Activated naive CD8-positive, alpha-beta T cell (primary cell): ENCODE measurements at regions not wholly inside any gene's neighbourhood (a gene's known extent, or its start where the extent isn't known, plus 50 kb on each side); places are given as distances from the start of the nearest gene placed in this dataset.

Experiments used
- H3K27ac Mint-ChIP-seq: one replicate; pipeline ENCODE4 v1.8.0; 2021; ENCODE audit warnings: mixed read lengths
- H3K27me3 Mint-ChIP-seq: one replicate; pipeline ENCODE4 v1.8.0; 2021; ENCODE audit warnings: mixed read lengths
- H3K36me3 Mint-ChIP-seq: one replicate; pipeline ENCODE4 v1.8.0; 2021; ENCODE audit warnings: mixed read lengths
- H3K4me1 Mint-ChIP-seq: one replicate; pipeline ENCODE4 v1.8.0; 2021; ENCODE audit warnings: low read depth, mixed read lengths
- H3K4me3 Mint-ChIP-seq: one replicate; pipeline ENCODE4 v1.8.0; 2021; ENCODE audit warnings: mild to moderate bottlenecking, mixed read lengths
- H3K9me3 Mint-ChIP-seq: one replicate; pipeline ENCODE4 v1.8.0; 2021; ENCODE audit warnings: low read depth, mixed read lengths

GRCh38 chr6:23371132-23371915 is 754.7 kb upstream of the NRSN1 start:
- H3K27me3 Mint-ChIP-seq = no peaks in the 10 kb centered on the region
- no peak overlapping the region for H3K27ac Mint-ChIP-seq
- no peak overlapping the region for H3K4me3 Mint-ChIP-seq
- H3K36me3 Mint-ChIP-seq = no peaks in the 10 kb centered on the region
- no peaks in the 10 kb centered on the region for H3K9me3 Mint-ChIP-seq
- H3K4me1 Mint-ChIP-seq = no peaks in the 10 kb centered on the region

GRCh38 chr6:23377830-23378229 is 748.2 kb upstream of the NRSN1 start:
- no peaks in the 10 kb centered on the region for H3K27me3 Mint-ChIP-seq
- H3K4me3 Mint-ChIP-seq = no peak overlapping the region
- H3K27ac Mint-ChIP-seq = no peak overlapping the region
- H3K4me1 Mint-ChIP-seq = no peaks in the 10 kb centered on the region
- H3K9me3 Mint-ChIP-seq = peaks cover 4% of the 10 kb centered on the region
- H3K36me3 Mint-ChIP-seq = no peaks in the 10 kb centered on the region

GRCh38 chr6:23380465-23380864 is 745.5 kb upstream of the NRSN1 start:
- Mint-ChIP-seq H3K27me3 (no peaks in the 10 kb centered on the region), H3K27ac (no peak overlapping the region), H3K4me1 (no peaks in the 10 kb centered on the region), H3K4me3 (no peak overlapping the region), H3K9me3 (peaks cover 4% of the 10 kb centered on the region), H3K36me3 (no peaks in the 10 kb centered on the region)

- Mint-ChIP-seq H3K27ac (no peak overlapping the region), H3K4me3 (no peak overlapping the region), H3K4me1 (no peaks in the 10 kb centered on the region), H3K27me3 (no peaks in the 10 kb centered on the region), H3K36me3 (no peaks in the 10 kb centered on the region), H3K9me3 (peaks cover 3% of the 10 kb centered on the region)
Measured at GRCh38 chr6:23388086-23388783, 737.8 kb upstream of the NRSN1 start.

- Mint-ChIP-seq H3K4me1 (no peaks in the 10 kb centered on the region), H3K27ac (no peak overlapping the region), H3K27me3 (no peaks in the 10 kb centered on the region), H3K4me3 (no peak overlapping the region), H3K36me3 (no peaks in the 10 kb centered on the region), H3K9me3 (peaks cover 3% of the 10 kb centered on the region)
Measured at GRCh38 chr6:23389386-23389785, 736.6 kb upstream of the NRSN1 start.

DNA sequence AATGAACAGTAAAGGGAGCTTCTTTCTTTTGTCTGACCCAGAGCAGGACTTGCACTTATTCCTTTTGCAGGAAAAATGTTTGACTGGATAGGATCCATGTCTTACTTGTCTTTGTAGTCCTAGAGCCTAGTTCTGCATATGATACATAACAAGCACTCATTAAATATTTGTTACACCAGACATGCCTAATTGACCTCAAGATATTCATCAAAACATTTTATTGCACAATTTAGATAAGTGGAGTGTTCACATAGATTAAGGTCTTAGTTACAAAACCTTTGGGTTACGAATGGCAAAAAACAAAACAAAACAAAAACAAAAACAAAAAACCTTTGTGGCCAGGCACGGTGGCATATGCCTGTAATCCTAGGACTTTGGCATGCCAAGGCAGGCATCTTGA is 735.8 kb upstream of the NRSN1 start:
- H3K9me3 Mint-ChIP-seq = peaks cover 3% of the 10 kb centered on the region
- no peak overlapping the region for H3K4me3 Mint-ChIP-seq
- no peaks in the 10 kb centered on the region for H3K36me3 Mint-ChIP-seq
- H3K27ac Mint-ChIP-seq = no peak overlapping the region
- H3K27me3 Mint-ChIP-seq = no peaks in the 10 kb centered on the region
- H3K4me1 Mint-ChIP-seq = no peaks in the 10 kb centered on the region

DNA sequence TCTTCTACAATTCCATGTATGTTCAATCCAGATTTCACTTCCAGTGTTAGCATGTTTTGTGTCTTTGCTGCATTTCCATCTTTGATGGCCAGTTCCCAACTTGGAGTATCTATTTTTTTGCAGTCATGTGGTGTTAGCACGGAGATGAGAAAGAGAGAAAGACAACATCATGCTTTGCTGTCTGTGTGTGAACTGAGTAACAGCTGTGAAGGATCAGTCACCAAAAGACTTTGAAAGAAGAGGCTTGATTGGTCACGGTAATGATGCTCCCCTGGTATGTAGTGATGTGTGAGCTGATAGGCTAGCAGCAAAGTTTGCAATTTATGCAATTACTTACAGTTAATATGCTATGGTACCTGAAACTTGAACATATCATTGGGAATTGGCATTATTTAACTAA is 731.3 kb upstream of the NRSN1 start:
- Mint-ChIP-seq H3K9me3 (peaks cover 3% of the 10 kb centered on the region), H3K27me3 (no peaks in the 10 kb centered on the region), H3K27ac (no peak overlapping the region), H3K4me1 (no peaks in the 10 kb centered on the region), H3K36me3 (no peaks in the 10 kb centered on the region), H3K4me3 (no peak overlapping the region)

DNA sequence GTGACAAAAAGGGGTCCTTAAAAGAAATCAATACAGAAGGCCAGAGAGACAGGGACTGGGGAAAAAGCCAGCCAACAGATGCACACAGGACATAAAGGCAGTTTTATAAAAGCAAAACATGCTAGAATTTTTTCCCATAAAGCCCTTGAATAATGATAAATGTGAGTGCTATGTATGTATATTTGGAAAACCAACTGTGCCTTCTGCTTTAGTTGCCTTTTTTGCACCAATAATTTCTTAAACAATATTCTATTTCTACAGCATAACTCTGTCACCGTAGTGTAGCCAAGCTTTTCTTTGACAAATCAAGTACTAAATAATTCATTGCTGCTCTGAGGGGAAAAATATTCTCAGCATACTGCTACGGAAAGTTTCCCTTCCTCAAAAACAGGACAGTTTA is 730.6 kb upstream of the NRSN1 start:
- Mint-ChIP-seq H3K4me3 (no peak overlapping the region), H3K27me3 (no peaks in the 10 kb centered on the region), H3K4me1 (no peaks in the 10 kb centered on the region)

GRCh38 chr6:23396949-23397348 is 729.1 kb upstream of the NRSN1 start:
- H3K36me3 Mint-ChIP-seq = no peaks in the 10 kb centered on the region
- no peaks in the 10 kb centered on the region for H3K27me3 Mint-ChIP-seq
- H3K4me3 Mint-ChIP-seq = no peak overlapping the region
- H3K27ac Mint-ChIP-seq = no peak overlapping the region
- H3K9me3 Mint-ChIP-seq = peaks cover 7% of the 10 kb centered on the region
- no peaks in the 10 kb centered on the region for H3K4me1 Mint-ChIP-seq

More for the DNA sequence above, 730.6 kb upstream of the NRSN1 start:
- H3K9me3 Mint-ChIP-seq = peaks cover 3% of the 10 kb centered on the region
- no peaks in the 10 kb centered on the region for H3K36me3 Mint-ChIP-seq
- no peak overlapping the region for H3K27ac Mint-ChIP-seq

DNA sequence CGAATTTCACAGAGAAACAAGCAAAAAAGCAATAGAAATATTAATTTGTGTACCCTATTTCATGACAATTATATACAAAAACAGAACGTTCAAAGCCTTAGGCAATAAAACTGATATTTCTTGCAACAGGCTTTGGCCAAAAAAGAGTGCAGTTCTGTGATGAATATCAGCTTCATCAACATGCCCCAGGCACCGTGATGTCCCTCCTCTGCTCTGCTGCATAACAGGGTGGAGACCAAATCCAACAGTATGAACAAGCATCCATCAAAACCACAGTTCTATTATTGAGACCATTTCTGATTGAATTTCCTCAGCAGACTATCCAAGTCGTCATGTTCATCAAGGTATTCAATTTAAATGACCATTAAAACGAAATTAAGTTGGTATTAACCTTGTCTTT is 722.6 kb upstream of the NRSN1 start:
- no peaks in the 10 kb centered on the region for H3K4me1 Mint-ChIP-seq
- H3K4me3 Mint-ChIP-seq = no peak overlapping the region
- no peaks in the 10 kb centered on the region for H3K27me3 Mint-ChIP-seq
- H3K36me3 Mint-ChIP-seq = no peaks in the 10 kb centered on the region
- H3K9me3 Mint-ChIP-seq = peaks cover 7% of the 10 kb centered on the region
- no peak overlapping the region for H3K27ac Mint-ChIP-seq

GRCh38 chr6:23409531-23409930 is 716.5 kb upstream of the NRSN1 start:
- no peaks in the 10 kb centered on the region for H3K36me3 Mint-ChIP-seq
- H3K27me3 Mint-ChIP-seq = no peaks in the 10 kb centered on the region
- no peak overlapping the region for H3K27ac Mint-ChIP-seq
- H3K9me3 Mint-ChIP-seq = no peaks in the 10 kb centered on the region
- no peaks in the 10 kb centered on the region for H3K4me1 Mint-ChIP-seq
- H3K4me3 Mint-ChIP-seq = no peak overlapping the region

GRCh38 chr6:23410439-23410838 is 715.6 kb upstream of the NRSN1 start:
- Mint-ChIP-seq H3K4me1 (no peaks in the 10 kb centered on the region), H3K27me3 (no peaks in the 10 kb centered on the region), H3K4me3 (no peak overlapping the region), H3K27ac (no peak overlapping the region), H3K9me3 (no peaks in the 10 kb centered on the region), H3K36me3 (no peaks in the 10 kb centered on the region)

GRCh38 chr6:23412770-23413169 is 713.2 kb upstream of the NRSN1 start:
- Mint-ChIP-seq H3K27ac (no peak overlapping the region), H3K4me3 (no peak overlapping the region), H3K9me3 (no peaks in the 10 kb centered on the region), H3K27me3 (no peaks in the 10 kb centered on the region), H3K4me1 (no peaks in the 10 kb centered on the region), H3K36me3 (no peaks in the 10 kb centered on the region)

DNA sequence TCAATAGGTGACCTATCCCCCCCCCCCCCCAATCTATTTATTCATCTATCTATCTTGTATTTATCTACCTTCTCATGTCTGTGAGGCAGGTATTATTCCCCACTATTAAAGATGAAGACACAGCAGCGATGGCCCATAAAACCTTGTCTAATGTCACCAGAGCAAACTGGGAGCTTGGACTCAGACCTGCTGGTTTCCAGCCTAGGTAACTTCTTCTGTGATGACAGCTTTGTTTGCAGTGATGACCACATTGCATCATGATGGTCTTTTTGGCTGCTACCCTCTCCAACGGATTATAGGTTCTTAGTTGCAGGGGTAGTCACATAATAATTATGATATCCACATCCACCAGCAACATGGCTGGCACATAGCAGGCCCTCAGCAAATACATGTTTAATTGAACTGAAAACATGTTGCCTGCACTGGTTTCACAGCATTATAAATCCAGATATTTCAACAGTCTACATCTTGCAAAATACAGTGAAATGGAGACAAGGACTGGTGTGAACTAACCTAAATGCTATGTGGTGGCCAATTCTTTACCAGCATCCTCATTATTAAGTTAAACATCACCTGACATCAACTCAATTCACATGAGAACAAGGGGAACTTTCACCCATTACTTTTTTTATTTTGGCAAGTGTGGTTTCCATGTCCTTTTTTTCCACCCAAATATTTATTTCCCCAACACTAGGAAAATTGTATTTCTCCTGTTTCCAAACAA is 712.5 kb upstream of the NRSN1 start:
- Mint-ChIP-seq H3K9me3 (no peaks in the 10 kb centered on the region), H3K36me3 (no peaks in the 10 kb centered on the region), H3K4me1 (no peaks in the 10 kb centered on the region), H3K4me3 (no peak overlapping the region), H3K27ac (no peak overlapping the region), H3K27me3 (no peaks in the 10 kb centered on the region)

GRCh38 chr6:23414051-23414445 is 712.0 kb upstream of the NRSN1 start:
- Mint-ChIP-seq H3K4me3 (no peak overlapping the region), H3K4me1 (no peaks in the 10 kb centered on the region), H3K9me3 (no peaks in the 10 kb centered on the region), H3K27ac (no peak overlapping the region), H3K36me3 (no peaks in the 10 kb centered on the region), H3K27me3 (no peaks in the 10 kb centered on the region)
